ENCODE measurements at regions not wholly inside any gene's neighbourhood (a gene's known extent, or its start where the extent isn't known, plus 50 kb on each side); places are given as distances from the start of the nearest gene placed in this dataset.

DNA sequence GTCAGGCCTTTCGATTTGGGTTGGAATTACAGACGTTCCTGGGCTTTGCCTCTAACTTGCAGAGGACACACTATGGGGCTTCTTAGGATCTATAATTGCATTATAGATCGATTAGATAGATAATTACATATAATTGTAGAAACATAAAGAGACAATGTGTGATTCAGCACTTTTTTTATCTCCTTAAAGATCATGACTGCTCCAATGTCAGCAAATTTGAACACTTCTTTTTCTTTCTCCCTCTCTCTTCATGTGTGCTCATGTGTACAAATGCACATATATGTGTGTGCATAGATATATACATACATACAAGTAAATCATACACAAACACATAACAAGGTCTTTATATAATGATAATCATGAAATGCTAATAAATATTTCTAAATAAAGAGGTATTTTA lies 1261.2 kb upstream of the SLC39A10 start:
- TF ChIP-seq, protein P1, sequence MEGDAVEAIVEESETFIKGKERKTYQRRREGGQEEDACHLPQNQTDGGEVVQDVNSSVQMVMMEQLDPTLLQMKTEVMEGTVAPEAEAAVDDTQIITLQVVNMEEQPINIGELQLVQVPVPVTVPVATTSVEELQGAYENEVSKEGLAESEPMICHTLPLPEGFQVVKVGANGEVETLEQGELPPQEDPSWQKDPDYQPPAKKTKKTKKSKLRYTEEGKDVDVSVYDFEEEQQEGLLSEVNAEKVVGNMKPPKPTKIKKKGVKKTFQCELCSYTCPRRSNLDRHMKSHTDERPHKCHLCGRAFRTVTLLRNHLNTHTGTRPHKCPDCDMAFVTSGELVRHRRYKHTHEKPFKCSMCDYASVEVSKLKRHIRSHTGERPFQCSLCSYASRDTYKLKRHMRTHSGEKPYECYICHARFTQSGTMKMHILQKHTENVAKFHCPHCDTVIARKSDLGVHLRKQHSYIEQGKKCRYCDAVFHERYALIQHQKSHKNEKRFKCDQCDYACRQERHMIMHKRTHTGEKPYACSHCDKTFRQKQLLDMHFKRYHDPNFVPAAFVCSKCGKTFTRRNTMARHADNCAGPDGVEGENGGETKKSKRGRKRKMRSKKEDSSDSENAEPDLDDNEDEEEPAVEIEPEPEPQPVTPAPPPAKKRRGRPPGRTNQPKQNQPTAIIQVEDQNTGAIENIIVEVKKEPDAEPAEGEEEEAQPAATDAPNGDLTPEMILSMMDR (IDR thresholded peaks at IDR 0.05; ENCODE audit: insufficient read depth, low read depth, low read length), result no peak
- no peak for TF ChIP-seq EZH2 (IDR thresholded peaks at IDR 0.05; ENCODE audit: insufficient read depth, low read length)
